ENCODE measurements at regions not wholly inside any gene's neighbourhood (a gene's known extent, or its start where the extent isn't known, plus 50 kb on each side); places are given as distances from the start of the nearest gene placed in this dataset.

GRCh38 chr12:116455540-116456329, 103.4 kb upstream of the MAP1LC3B2 start:
- no peak for DNase-seq (ENCODE audit: low read depth in 3 of 3, low spot score in 1 of 3)

- DNase-seq (ENCODE audit: low read depth in 3 of 3, low spot score in 1 of 3), result no peak
Measured at GRCh38 chr12:116456330-116457082, 102.7 kb upstream of the MAP1LC3B2 start.

GRCh38 chr12:116458492-116458891, 100.7 kb upstream of the MAP1LC3B2 start:
- DNase-seq (ENCODE audit: low read depth in 3 of 3, low spot score in 1 of 3), result no peak

GRCh38 chr12:116459011-116459875, 99.9 kb upstream of the MAP1LC3B2 start:
- no peak for DNase-seq (ENCODE audit: low read depth in 3 of 3, low spot score in 1 of 3)

- no peak for DNase-seq (ENCODE audit: low read depth in 3 of 3, low spot score in 1 of 3)
Measured at GRCh38 chr12:116459916-116460663, 99.1 kb upstream of the MAP1LC3B2 start.

- no peak for DNase-seq (ENCODE audit: low read depth in 3 of 3, low spot score in 1 of 3)
Measured at GRCh38 chr12:116461060-116461459, 98.1 kb upstream of the MAP1LC3B2 start.

- no peak for DNase-seq (ENCODE audit: low read depth in 3 of 3, low spot score in 1 of 3)
Measured at GRCh38 chr12:116463366-116463765, 95.8 kb upstream of the MAP1LC3B2 start.

GRCh38 chr12:116465407-116465806, 93.8 kb upstream of the MAP1LC3B2 start:
- no peak for DNase-seq (ENCODE audit: low read depth in 3 of 3, low spot score in 1 of 3)

GRCh38 chr12:116465856-116466255, 93.3 kb upstream of the MAP1LC3B2 start:
- DNase-seq (ENCODE audit: low read depth in 3 of 3, low spot score in 1 of 3), result no peak

GRCh38 chr12:116466536-116466935, 92.6 kb upstream of the MAP1LC3B2 start:
- no peak for DNase-seq (ENCODE audit: low read depth in 3 of 3, low spot score in 1 of 3)

GRCh38 chr12:116469344-116469743, 89.8 kb upstream of the MAP1LC3B2 start:
- no peak for DNase-seq (ENCODE audit: low read depth in 3 of 3, low spot score in 1 of 3)

GRCh38 chr12:116471544-116471943, 87.6 kb upstream of the MAP1LC3B2 start:
- DNase-seq (ENCODE audit: low read depth in 3 of 3, low spot score in 1 of 3), result no peak

- DNase-seq (ENCODE audit: low read depth in 3 of 3, low spot score in 1 of 3), result no peak
Measured at GRCh38 chr12:116472193-116472592, 87.0 kb upstream of the MAP1LC3B2 start.

GRCh38 chr12:116473416-116473815, 85.8 kb upstream of the MAP1LC3B2 start:
- DNase-seq (ENCODE audit: low read depth in 3 of 3, low spot score in 1 of 3), result no peak

GRCh38 chr12:116474331-116474730, 84.8 kb upstream of the MAP1LC3B2 start:
- no peak for DNase-seq (ENCODE audit: low read depth in 3 of 3, low spot score in 1 of 3)

GRCh38 chr12:116474899-116475298, 84.3 kb upstream of the MAP1LC3B2 start:
- no peak for DNase-seq (ENCODE audit: low read depth in 3 of 3, low spot score in 1 of 3)

GRCh38 chr12:116476227-116476822, 82.9 kb upstream of the MAP1LC3B2 start:
- no peak for DNase-seq (ENCODE audit: low read depth in 3 of 3, low spot score in 1 of 3)

- no peak for DNase-seq (ENCODE audit: low read depth in 3 of 3, low spot score in 1 of 3)
Measured at GRCh38 chr12:116478243-116478773, 80.9 kb upstream of the MAP1LC3B2 start.

GRCh38 chr12:116480210-116480810, 78.9 kb upstream of the MAP1LC3B2 start:
- DNase-seq (ENCODE audit: low read depth in 3 of 3, low spot score in 1 of 3), result no peak

- DNase-seq (ENCODE audit: low read depth in 3 of 3, low spot score in 1 of 3), result no peak
Measured at GRCh38 chr12:116481726-116482125, 77.5 kb upstream of the MAP1LC3B2 start.

All from stimulated activated CD4-positive, alpha-beta T cell treated with anti-CD3 and anti-CD28 coated beads, TNF-alpha, amount 100 ng/mL, for 1 hour (primary cell).